GM12891 (cell line): ENCODE measurements at regions not wholly inside any gene's neighbourhood (a gene's known extent, or its start where the extent isn't known, plus 50 kb on each side); places are given as distances from the start of the nearest gene placed in this dataset.

Experiments used
- PAX5 ChIP-seq: IDR thresholded peaks from 2 replicates; pipeline ENCODE4 v1.6.1; 2011; ENCODE audit warnings: low read length, moderate library complexity, mild to moderate bottlenecking; ENCODE audit not compliant: insufficient read depth, severe bottlenecking
- POLR2A ChIP-seq: IDR thresholded peaks from 2 replicates; pipeline ENCODE4 v1.6.1; 2011; ENCODE audit warnings: low read depth, low read length, control low read depth
- POLR2AphosphoS5 ChIP-seq: IDR thresholded peaks from 2 replicates; pipeline ENCODE4 v1.6.1; 2011; ENCODE audit warnings: low read depth, low read length, control low read depth
- POU2F2 ChIP-seq: IDR thresholded peaks from 2 replicates; pipeline ENCODE4 v1.6.1; 2011; ENCODE audit warnings: low read depth, mild to moderate bottlenecking, control low read depth, low read length, moderate library complexity
- SPI1 ChIP-seq: IDR thresholded peaks from 2 replicates; pipeline ENCODE4 v1.6.1; 2011; ENCODE audit warnings: low read depth, low read length, control low read depth
- TAF1 ChIP-seq: IDR thresholded peaks from 2 replicates; pipeline ENCODE4 v1.6.1; 2011; ENCODE audit warnings: low read depth, low read length, control low read depth

DNA sequence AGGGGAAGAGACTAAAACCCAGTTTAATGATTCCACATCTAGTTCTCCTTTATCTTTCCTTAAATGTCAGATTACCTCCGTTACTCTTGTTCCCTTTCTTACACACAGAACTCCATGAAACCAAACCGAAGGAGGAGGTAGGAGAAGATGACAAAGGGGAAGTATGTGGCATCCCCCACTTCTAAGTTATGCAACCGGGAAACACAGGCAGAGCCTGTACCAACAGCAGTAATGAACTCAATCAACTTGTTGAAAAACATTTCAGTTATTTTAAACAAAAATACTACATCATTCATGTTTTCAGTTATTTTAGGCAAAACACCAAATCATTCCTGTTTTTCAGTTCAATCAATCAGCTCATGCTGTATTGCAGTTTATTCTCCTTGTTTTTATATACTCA, 101.8 kb downstream of the PCSK1 start:
- no peak for TF ChIP-seq POLR2AphosphoS5
- no peak for TF ChIP-seq POLR2A
- no peak for TF ChIP-seq TAF1
- no peak for TF ChIP-seq SPI1
- TF ChIP-seq POU2F2 = no peak
- TF ChIP-seq PAX5 = no peak
